Erythroblast (primary cell): ENCODE measurements at regions not wholly inside any gene's neighbourhood (a gene's known extent, or its start where the extent isn't known, plus 50 kb on each side); places are given as distances from the start of the nearest gene placed in this dataset.

ENCODE experiments used
- GATA1 ChIP-seq: IDR thresholded peaks from 2 replicates; pipeline ENCODE4 v1.6.1; 2011; ENCODE audit warnings: low read depth, mild to moderate bottlenecking, control low read depth, low read length, moderate library complexity
- POLR2A ChIP-seq: IDR thresholded peaks from 2 replicates; pipeline ENCODE4 v1.6.1; 2011; ENCODE audit warnings: mild to moderate bottlenecking, low read length

DNA sequence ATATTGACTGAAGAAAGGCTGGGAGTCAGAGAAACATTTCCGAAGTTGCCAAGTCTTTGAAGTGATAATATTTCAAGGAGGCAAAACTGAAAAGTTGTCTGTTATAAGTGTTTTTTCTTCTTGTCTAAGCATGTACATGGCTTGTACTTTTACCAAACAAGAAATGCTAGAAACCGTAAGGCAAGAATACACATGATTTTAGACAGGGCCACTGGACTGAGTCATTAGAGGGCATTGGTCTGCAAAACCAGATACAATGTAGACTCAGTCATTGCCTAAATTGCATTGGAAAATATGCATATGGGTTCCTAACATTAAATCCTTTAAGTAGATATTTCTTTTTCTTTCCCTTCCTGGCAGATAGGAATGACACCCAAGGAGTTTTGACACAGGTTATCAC lies 284.9 kb upstream of the PUDP start:
- TF ChIP-seq POLR2A (no peak), GATA1 (no peak)
